ENCODE measurements at regions not wholly inside any gene's neighbourhood (a gene's known extent, or its start where the extent isn't known, plus 50 kb on each side); places are given as distances from the start of the nearest gene placed in this dataset.

- TF ChIP-seq ZNF654 (tag by site-specific recombination; IDR thresholded peaks at IDR 0.05; ENCODE audit: low read depth): no peak
- TF ChIP-seq ZNF513 (tag by site-specific recombination; IDR thresholded peaks at IDR 0.05): no peak
- TF ChIP-seq FEZF1 (tag by site-specific recombination; IDR thresholded peaks at IDR 0.05): no peak
- TF ChIP-seq CTCF (tag by site-specific recombination; IDR thresholded peaks at IDR 0.05): no peak
- TF ChIP-seq ZNF24 (tag by site-specific recombination; IDR thresholded peaks at IDR 0.05): no peak
Measured at GRCh38 chr2:35873921-35874320, 481.7 kb upstream of the CRIM1 start.

All from HEK293 (cell line).